NCI-H2107 (cell line): ENCODE measurements at regions not wholly inside any gene's neighbourhood (a gene's known extent, or its start where the extent isn't known, plus 50 kb on each side); places are given as distances from the start of the nearest gene placed in this dataset.
A peak's percentile ranks its signal among the peaks of the same experiment; 100 is the strongest.

Source experiments
- DNase-seq: peaks from one replicate; lab custom pipeline; 2025; lab: John Stamatoyannopoulos, UW

GRCh38 chr17:57174591-57174990 is 81.7 kb upstream of the MSI2 start:
- no peak for DNase-seq

DNA sequence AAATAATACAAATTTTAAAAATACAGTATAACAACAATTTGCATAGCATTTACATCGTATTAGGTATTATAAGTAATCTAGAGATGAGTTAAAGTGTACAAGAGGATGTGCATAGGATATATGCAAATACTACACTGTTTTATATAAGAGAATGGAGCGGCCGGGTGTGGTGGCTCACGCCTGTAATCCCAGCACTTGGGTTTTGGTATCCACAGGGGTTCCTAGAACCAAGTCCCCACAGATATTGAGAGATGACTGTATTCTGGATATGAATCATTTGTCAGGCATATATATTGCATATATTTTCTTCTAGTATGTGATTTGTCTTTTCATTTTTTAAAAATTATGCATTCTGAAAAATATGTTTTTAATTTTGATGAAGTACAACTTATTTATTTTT is 77.5 kb upstream of the MSI2 start:
- DNase-seq = no peak

- no peak for DNase-seq
These were observed 73.7 kb upstream of the MSI2 start for GRCh38 chr17:57182621-57183020.

DNA sequence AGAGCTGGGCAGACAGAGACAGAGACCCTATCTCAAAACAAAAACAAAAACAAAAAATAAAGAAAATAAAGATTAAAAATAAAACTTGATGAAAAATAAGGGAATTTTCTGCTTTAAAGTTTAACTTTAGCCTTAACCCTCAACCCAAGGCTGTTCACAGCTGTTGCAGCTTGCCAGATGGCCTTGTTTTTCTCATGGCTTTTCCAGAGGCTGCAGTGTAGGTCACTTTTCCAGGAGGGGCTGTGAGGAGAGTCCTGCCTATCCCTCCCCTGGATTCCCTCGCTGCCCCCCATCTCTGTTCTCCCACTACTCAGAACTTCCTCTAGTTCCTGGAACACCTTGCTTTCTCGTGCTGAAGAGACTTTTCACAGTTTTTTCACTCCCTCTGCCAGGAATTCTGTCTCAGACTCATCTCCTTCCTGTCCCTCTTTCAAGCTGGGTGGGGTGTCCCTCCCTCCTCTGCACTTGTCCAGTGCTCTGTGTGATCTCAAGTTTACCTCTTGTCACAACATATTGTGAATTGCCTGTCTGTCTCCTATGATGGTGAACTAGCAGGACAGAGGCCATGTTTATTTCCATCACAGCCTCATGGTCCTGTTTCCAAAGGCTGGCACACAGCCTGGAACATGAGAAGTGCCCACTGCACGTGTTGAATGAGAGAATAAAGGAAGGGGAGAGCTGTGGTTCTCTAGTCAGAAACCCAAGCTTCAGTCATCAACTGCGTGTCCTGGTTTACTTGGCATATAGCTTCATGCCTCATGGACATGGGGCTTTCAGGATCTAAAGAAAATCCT is 69.9 kb upstream of the MSI2 start:
- peak; percentile 41 for DNase-seq

- DNase-seq = no peak
These were observed 68.9 kb upstream of the MSI2 start for GRCh38 chr17:57187391-57187790.

DNA sequence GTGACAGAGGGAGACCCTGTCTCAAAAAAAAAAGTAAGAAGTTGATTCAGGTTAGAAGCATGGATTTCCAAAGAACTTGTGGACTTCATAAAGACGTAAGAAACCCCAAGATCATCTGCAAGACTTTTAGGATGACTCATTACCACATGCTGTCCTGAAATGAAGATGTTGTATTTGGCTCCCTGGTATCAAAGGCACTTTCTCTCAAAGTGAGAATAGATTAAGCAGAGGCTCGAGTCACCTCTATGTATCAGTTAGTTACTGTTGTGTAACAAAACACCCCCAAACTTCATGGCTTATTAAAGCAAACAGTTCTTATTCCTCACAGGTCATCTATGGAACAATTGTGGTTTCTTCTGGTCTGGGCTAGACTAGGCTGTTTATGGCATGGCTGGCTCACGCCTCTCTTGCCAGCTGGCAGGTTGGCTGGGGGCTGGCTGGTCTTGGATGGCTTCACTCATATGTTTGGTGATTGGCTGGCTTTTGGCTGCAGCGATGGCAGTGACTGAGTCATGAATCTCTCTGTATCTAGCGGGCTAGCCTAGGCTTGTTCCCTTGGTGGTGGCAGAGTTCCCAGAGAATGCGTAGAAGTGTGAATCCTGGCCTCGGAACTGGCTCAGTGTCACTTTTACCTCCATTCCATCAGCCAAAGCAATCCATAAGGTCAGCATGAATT is 60.4 kb upstream of the MSI2 start:
- DNase-seq = no peak

DNA sequence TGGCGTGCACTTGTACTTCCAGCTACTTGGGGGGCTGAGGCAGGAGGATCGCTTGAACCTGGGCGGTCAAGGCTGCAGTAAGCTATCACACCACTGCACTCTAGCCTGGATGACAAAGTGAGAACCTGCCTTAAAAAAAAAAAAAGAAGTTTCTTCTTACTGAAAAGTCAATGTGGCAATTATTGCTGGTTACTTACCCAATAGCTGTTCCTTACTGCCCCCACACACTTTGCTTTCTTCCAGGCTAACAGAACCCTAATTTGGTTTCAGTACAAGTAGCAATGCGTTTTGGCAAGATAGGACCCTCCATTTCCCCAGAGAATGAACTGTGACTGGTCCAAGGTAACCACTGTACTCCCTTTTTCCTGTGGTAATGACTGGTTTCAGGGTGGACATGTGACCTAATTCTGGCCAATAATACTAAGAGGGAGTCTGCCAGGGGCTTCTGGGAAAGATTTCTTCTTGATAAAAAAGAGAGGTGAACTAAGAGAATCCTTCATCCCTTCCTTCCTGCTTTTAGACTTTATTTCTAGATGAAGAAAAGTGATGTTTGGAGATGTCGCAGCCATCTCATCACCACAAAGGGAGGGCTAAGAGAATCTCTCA is 58.8 kb upstream of the MSI2 start:
- no peak for DNase-seq

GRCh38 chr17:57201481-57201880 is 54.8 kb upstream of the MSI2 start:
- no peak for DNase-seq

GRCh38 chr17:57203040-57203439 is 53.3 kb upstream of the MSI2 start:
- no peak for DNase-seq
